GM12878 (cell line): ENCODE measurements at regions not wholly inside any gene's neighbourhood (a gene's known extent, or its start where the extent isn't known, plus 50 kb on each side); places are given as distances from the start of the nearest gene placed in this dataset.

ENCODE experiments used
- ATAC-seq: fragments of 200-7000 bp; cut with Tn5 transposase; 3 replicates; pipeline ENCODE4 v1.9.1; 2020; ENCODE audit warnings: mild to moderate bottlenecking, moderate library complexity
- BruUV-seq: library from RNA; stranded (reverse); fragments of 400-500 nt; replicated peaks from 2 replicates; lab custom pipeline; 2021; lab: Mats Ljungman, UMichigan
- CTCF ChIA-PET: fragments of 300-600 bp; sonication (Branson Sonifier 250); formaldehyde crosslinking; extraction: SDS; loops from one replicate; lab custom pipeline; 2021; ENCODE audit warnings: inconsistent platforms; lab: Yijun Ruan, JAX
- POLR2A ChIA-PET: fragments of 350-600 bp; formaldehyde crosslinking; extraction: SDS; loops from one replicate; lab custom pipeline; 2021; ENCODE audit warnings: inconsistent platforms; lab: Charles Lee
- RAD21 ChIA-PET: fragments of 300-600 bp; sonication (Branson Sonifier 250); formaldehyde crosslinking; loops from one replicate; lab custom pipeline; 2023; ENCODE audit warnings: antibody characterized with exemption; ENCODE audit not compliant: unreplicated experiment; lab: Charles Lee
- SMC1A ChIA-PET: fragments of 300-600 bp; sonication (Branson Sonifier 250); formaldehyde crosslinking; loops from one replicate; lab custom pipeline; 2023; ENCODE audit not compliant: unreplicated experiment, uncharacterized antibody; lab: Charles Lee
- DNase-seq: peaks from one replicate; pipeline ENCODE4 v3.0.0-alpha.2; 2011; ENCODE audit warnings: low read depth, low spot score
- FAIRE-seq: peaks from 3 replicates; lab custom pipeline; 2011; peaks lifted over from hg19 to GRCh38; lab: Jason Lieb, UNC
- H2AFZ ChIP-seq: 2 replicates; pipeline ENCODE4 v1.6.0; 2011; ENCODE audit warnings: low read depth, low read length, control low read depth; ENCODE audit not compliant: control insufficient read depth
- H3K27ac ChIP-seq: 2 replicates; pipeline ENCODE4 v1.5.1; 2011; ENCODE audit warnings: control low read depth; ENCODE audit not compliant: control insufficient read depth, insufficient read depth
- H3K27me3 ChIP-seq, 2 experiments: replicated peaks in 1 of 2; 2 replicates each; pipeline versions ENCODE4 v1.6.0 to v1.6.1; 2011; ENCODE audit warnings: low read length in 1 of 2; ENCODE audit not compliant: control insufficient read depth in 2 of 2, insufficient read depth in 2 of 2
- H3K36me3 ChIP-seq, 2 experiments: 2 replicates each; pipeline ENCODE4 v1.5.1; 2011; ENCODE audit warnings: low read length in 1 of 2; ENCODE audit not compliant: control insufficient read depth in 2 of 2, insufficient read depth in 2 of 2
- H3K4me1 ChIP-seq: 2 replicates; pipeline ENCODE4 v1.6.1; 2011; ENCODE audit warnings: mild to moderate bottlenecking, low read length, moderate library complexity, mixed read lengths; ENCODE audit not compliant: control insufficient read depth, insufficient read depth
- H3K4me2 ChIP-seq: 2 replicates; pipeline ENCODE4 v1.6.0; 2011; ENCODE audit warnings: control low read depth; ENCODE audit not compliant: control insufficient read depth, insufficient read depth
- H3K4me3 ChIP-seq: fragments of 200-600 bp; sonication (generic); 2 replicates; pipeline ENCODE4 v1.5.1; 2016
- H3K79me2 ChIP-seq: 2 replicates; pipeline ENCODE4 v1.6.0; 2011; ENCODE audit warnings: low read length; ENCODE audit not compliant: control insufficient read depth, insufficient read depth
- H3K9ac ChIP-seq: 2 replicates; pipeline ENCODE4 v1.8.0; 2011; ENCODE audit warnings: low read length, control low read depth, mixed read lengths; ENCODE audit not compliant: control insufficient read depth, insufficient read depth
- H3K9me3 ChIP-seq: replicated peaks from 3 replicates; pipeline ENCODE4 v1.5.1; 2011; ENCODE audit warnings: mild to moderate bottlenecking, low read length; ENCODE audit not compliant: control insufficient read depth, insufficient read depth
- H4K20me1 ChIP-seq: 2 replicates; pipeline ENCODE4 v1.6.0; 2011; ENCODE audit not compliant: control insufficient read depth, insufficient read depth
- CBX3 ChIP-seq: fragments of 200-600 bp; sonication (generic); IDR thresholded peaks from 2 replicates; pipeline ENCODE4 v1.6.1; 2016; ENCODE audit warnings: low read depth, borderline replicate concordance
- CHD1 ChIP-seq: IDR thresholded peaks from 2 replicates; pipeline ENCODE4 v1.6.1; 2012; ENCODE audit warnings: low read depth, low read length, improper control_type of control experiment
- DPF2 ChIP-seq: fragments of 450-650 bp; IDR thresholded peaks from 2 replicates; pipeline ENCODE4 v1.6.1; 2017; ENCODE audit warnings: mild to moderate bottlenecking
- FOXK2 ChIP-seq: fragments of 450-650 bp; IDR thresholded peaks from 2 replicates; pipeline ENCODE4 v1.6.1; 2017; ENCODE audit warnings: mild to moderate bottlenecking, moderate library complexity
- JUND ChIP-seq: IDR thresholded peaks from 2 replicates; pipeline ENCODE4 v1.6.1; 2012; ENCODE audit warnings: low read depth, mild to moderate bottlenecking, low read length, improper control_type of control experiment, moderate library complexity
- MTA3 ChIP-seq: IDR thresholded peaks from 2 replicates; pipeline ENCODE4 v1.6.1; 2012; ENCODE audit warnings: low read length, inconsistent platforms, borderline replicate concordance
- PAX8 ChIP-seq: fragments of 450-650 bp; IDR thresholded peaks from 2 replicates; pipeline ENCODE4 v1.6.1; 2017; ENCODE audit warnings: mild to moderate bottlenecking, moderate library complexity
- RBBP5 ChIP-seq: fragments of 200-600 bp; sonication (generic); conservative IDR thresholded peaks from 2 replicates; pipeline ENCODE4 v1.6.1; 2016
- ZZZ3 ChIP-seq: IDR thresholded peaks from 2 replicates; pipeline ENCODE4 v1.6.1; 2011; ENCODE audit warnings: low read depth; ENCODE audit not compliant: control insufficient read depth, insufficient read length
- WGBS: methylation state at CpG from one replicate; pipeline ENCODE4 v1.1.6; 2016; ENCODE audit warnings: low lambda C conversion rate; ENCODE audit not compliant: insufficient replicate concordance, insufficient coverage; ENCODE audit errors: missing lambda C conversion rate; 5-methylcytosine and 5-hydroxymethylcytosine counted together
- in situ Hi-C: fragments of 300-500 bp; cut with MboI; formaldehyde crosslinking; loops from 9 replicates; pipeline ENCODE4 v1.14.3; 2018; ENCODE audit warnings: mixed read lengths
- intact Hi-C: fragments of 100-400 bp; cut with micrococcal nuclease; formaldehyde crosslinking; loops from one replicate; pipeline ENCODE4 v1.14.2; 2022; ENCODE audit not compliant: unreplicated experiment
- TF ChIP-seq, protein P1 (sequence below): fragments of 450-650 bp; formaldehyde crosslinking; IDR thresholded peaks from 2 replicates; pipeline ENCODE4 v1.4.0; 2020; ENCODE audit warnings: mild to moderate bottlenecking, moderate library complexity
- TF ChIP-seq, protein P2 (sequence below), 3 experiments: IDR thresholded peaks in 2 of 3; conservative IDR thresholded peaks in 1 of 3; 2 replicates each; pipeline ENCODE4 v1.5.1; 2011; ENCODE audit warnings: low read depth in 3 of 3, low read length in 3 of 3, mild to moderate bottlenecking in 3 of 3, control low read depth in 2 of 3, moderate library complexity in 2 of 3, inconsistent platforms in 1 of 3, mixed read lengths in 1 of 3; ENCODE audit not compliant: control insufficient read depth in 2 of 3, insufficient read depth in 1 of 3; ENCODE audit errors: extremely low read depth in 1 of 3

DNA sequence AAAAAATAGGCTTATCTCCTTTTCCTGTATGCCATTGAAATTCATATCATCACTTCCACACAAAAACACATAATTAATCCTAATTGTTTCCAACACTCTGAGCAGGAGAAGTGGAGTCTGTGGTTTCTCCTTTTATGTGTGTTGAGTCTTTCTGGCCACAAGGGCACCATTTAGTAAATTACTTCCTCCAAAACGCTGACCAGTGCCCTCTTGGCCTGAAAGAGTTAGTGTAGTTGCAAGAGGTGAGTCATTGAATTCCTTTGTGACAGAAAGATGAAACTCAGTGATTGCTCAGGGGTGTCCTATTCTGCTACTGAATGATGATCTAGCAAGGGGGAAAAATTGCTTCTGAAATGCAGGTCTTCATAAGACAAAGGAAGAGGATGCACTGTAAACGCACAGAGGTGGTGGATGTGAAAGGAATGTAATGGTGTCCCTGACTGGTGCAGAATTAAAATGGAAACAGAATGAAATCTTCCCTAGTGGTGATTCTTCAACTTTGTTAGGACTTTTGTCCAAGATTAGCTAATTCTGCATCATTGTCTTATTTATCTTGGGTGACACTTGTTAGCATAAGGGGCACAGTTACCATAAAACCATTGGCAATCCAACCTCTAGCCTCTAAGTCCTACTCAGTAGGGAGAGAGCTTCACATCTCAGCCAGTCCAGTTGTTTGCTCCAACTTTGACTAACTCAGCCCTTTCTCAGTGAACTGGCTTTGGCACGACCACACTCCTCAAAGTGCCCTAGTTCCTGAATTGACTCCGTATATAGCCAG lies 208.4 kb upstream of the NANOGP8 start:
- Histone ChIP-seq H3K9me3 (no peaks in the 10 kb centered on the region), H2AFZ (no peak overlapping the region), H3K27me3 (no peaks in the 10 kb centered on the region), H3K79me2 (no peaks in the 10 kb centered on the region), H3K4me2 (no peak overlapping the region), H3K4me1 (no peaks in the 10 kb centered on the region), H3K27ac (no peak overlapping the region), H3K36me3 (no peaks in the 10 kb centered on the region), H3K4me3 (no peak overlapping the region), H4K20me1 (no peaks in the 10 kb centered on the region), H3K9ac (no peak overlapping the region)
- FAIRE-seq: no peak
- WGBS: 47% methylated on average over 4 of the region's 4 CpGs
- intact Hi-C loops (loop anchor here (5.0 kb wide), 1 partner anchor 224 kb away; no protein-coding TSS in a partner anchor), in situ Hi-C loops (no loop called here)
- ChIA-PET CTCF (interaction anchor here (0.7 to 3.3 kb wide), 2 partner anchors 151 to 1193 kb away, joined by 3 to 23 read pairs; no protein-coding TSS in a partner anchor), RAD21 (interaction anchor here (0.8 to 1.7 kb wide), 2 partner anchors 128 to 151 kb away, joined by 3 to 5 read pairs; no protein-coding TSS in a partner anchor), POLR2A (no interaction called here), SMC1A (interaction anchor here (0.7 to 1.7 kb wide), 3 partner anchors 12 to 215 kb away, joined by 3 to 7 read pairs (median 5); no protein-coding TSS in a partner anchor)
- no TSS peak for BruUV-seq
- no peak for TF ChIP-seq ZZZ3
- no peak for TF ChIP-seq FOXK2
- no peak for TF ChIP-seq CHD1
- DNase-seq: no peak
- ATAC-seq: peak; percentile 64

DNA sequence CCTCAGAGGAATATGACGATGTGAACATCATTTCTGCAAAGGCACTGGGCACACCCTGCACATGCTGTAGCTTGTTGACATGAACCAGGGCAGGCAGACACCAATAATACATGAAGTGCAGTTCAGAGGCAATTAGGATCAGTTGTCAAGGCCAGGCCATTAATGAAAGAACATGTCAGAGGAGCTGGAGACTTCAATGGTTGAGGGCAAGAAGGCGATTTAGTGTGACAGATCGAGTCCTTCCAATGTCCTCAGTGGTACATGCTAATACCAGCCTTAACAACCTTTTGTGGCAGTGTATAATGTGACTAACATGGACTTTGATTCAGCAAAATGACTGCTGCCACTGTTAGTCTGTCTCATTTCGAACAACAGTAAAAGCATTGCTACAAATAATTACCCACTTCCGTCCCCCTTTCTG lies 205.2 kb upstream of the NANOGP8 start:
- H3K9ac ChIP-seq: no peak overlapping the region
- no peak for FAIRE-seq
- RAD21 ChIA-PET: interaction anchor here (3.4 kb wide), 1 partner anchor 153 kb away, joined by 100 read pairs; no protein-coding TSS in a partner anchor
- no peaks in the 10 kb centered on the region for H3K4me1 ChIP-seq
- ATAC-seq: no peak
- no TSS peak for BruUV-seq
- POLR2A ChIA-PET: no interaction called here
- H3K27me3 ChIP-seq: no peaks in the 10 kb centered on the region
- no peaks in the 10 kb centered on the region for H3K9me3 ChIP-seq
- in situ Hi-C loops: no loop called here
- no peak overlapping the region for H2AFZ ChIP-seq
- H3K79me2 ChIP-seq: no peaks in the 10 kb centered on the region
- H3K4me3 ChIP-seq: no peak overlapping the region
- no peak overlapping the region for H3K4me2 ChIP-seq
- H4K20me1 ChIP-seq: no peaks in the 10 kb centered on the region
- CTCF ChIA-PET: interaction anchor here (1.3 to 6.0 kb wide), 6 partner anchors 9 to 321 kb away, joined by 3 to 199 read pairs (median 8); partner anchors contain the start of gene AQR
- intact Hi-C loops: loop anchor here (5.0 kb wide), 1 partner anchor 227 kb away; no protein-coding TSS in a partner anchor
- no peaks in the 10 kb centered on the region for H3K36me3 ChIP-seq
- WGBS: 73% methylated on average over 5 of the region's 5 CpGs
- no peak overlapping the region for H3K27ac ChIP-seq
- SMC1A ChIA-PET: interaction anchor here (0.9 to 5.5 kb wide), 4 partner anchors 16 to 212 kb away, joined by 3 to 108 read pairs (median 6); no protein-coding TSS in a partner anchor
- no peak for DNase-seq
- TF ChIP-seq, protein P1, sequence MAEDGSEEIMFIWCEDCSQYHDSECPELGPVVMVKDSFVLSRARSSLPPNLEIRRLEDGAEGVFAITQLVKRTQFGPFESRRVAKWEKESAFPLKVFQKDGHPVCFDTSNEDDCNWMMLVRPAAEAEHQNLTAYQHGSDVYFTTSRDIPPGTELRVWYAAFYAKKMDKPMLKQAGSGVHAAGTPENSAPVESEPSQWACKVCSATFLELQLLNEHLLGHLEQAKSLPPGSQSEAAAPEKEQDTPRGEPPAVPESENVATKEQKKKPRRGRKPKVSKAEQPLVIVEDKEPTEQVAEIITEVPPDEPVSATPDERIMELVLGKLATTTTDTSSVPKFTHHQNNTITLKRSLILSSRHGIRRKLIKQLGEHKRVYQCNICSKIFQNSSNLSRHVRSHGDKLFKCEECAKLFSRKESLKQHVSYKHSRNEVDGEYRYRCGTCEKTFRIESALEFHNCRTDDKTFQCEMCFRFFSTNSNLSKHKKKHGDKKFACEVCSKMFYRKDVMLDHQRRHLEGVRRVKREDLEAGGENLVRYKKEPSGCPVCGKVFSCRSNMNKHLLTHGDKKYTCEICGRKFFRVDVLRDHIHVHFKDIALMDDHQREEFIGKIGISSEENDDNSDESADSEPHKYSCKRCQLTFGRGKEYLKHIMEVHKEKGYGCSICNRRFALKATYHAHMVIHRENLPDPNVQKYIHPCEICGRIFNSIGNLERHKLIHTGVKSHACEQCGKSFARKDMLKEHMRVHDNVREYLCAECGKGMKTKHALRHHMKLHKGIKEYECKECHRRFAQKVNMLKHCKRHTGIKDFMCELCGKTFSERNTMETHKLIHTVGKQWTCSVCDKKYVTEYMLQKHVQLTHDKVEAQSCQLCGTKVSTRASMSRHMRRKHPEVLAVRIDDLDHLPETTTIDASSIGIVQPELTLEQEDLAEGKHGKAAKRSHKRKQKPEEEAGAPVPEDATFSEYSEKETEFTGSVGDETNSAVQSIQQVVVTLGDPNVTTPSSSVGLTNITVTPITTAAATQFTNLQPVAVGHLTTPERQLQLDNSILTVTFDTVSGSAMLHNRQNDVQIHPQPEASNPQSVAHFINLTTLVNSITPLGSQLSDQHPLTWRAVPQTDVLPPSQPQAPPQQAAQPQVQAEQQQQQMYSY: no peak
- TF ChIP-seq, protein P2, sequence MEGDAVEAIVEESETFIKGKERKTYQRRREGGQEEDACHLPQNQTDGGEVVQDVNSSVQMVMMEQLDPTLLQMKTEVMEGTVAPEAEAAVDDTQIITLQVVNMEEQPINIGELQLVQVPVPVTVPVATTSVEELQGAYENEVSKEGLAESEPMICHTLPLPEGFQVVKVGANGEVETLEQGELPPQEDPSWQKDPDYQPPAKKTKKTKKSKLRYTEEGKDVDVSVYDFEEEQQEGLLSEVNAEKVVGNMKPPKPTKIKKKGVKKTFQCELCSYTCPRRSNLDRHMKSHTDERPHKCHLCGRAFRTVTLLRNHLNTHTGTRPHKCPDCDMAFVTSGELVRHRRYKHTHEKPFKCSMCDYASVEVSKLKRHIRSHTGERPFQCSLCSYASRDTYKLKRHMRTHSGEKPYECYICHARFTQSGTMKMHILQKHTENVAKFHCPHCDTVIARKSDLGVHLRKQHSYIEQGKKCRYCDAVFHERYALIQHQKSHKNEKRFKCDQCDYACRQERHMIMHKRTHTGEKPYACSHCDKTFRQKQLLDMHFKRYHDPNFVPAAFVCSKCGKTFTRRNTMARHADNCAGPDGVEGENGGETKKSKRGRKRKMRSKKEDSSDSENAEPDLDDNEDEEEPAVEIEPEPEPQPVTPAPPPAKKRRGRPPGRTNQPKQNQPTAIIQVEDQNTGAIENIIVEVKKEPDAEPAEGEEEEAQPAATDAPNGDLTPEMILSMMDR (IDR thresholded peaks at IDR 0.05 in 2 of 3, conservative IDR thresholded peaks at IDR 0.05 in 1 of 3; ENCODE audit: control insufficient read depth in 2 of 3, extremely low read depth in 1 of 3, insufficient read depth in 1 of 3, low read depth in 3 of 3, low read length in 3 of 3): no peak
- TF ChIP-seq MTA3: no peak
- no peak for TF ChIP-seq RBBP5
- no peak for TF ChIP-seq PAX8
- TF ChIP-seq CBX3: no peak
- no peak for TF ChIP-seq DPF2
- TF ChIP-seq JUND: no peak
